ENCODE measurements at regions not wholly inside any gene's neighbourhood (a gene's known extent, or its start where the extent isn't known, plus 50 kb on each side); places are given as distances from the start of the nearest gene placed in this dataset.

DNA sequence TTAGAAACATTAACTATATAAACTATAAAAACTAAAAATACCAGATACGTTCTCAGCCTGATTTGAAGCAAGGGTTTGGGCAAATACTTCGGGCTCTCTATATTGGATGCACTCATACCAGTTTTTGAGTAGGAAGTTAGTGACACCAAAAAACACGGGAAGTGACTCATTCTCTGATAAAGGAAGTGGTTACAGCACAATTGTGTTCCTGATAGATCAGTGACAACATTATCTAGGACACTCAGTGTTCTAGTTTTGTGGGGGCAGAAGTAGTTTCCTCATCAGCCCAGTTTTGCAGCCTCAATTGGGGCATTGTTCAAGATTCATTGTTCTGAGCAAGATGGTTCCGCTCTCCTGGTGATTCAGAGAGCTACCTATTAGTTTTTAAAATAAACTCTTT is 469.6 kb upstream of the DPPA4 start:
- no peak overlapping the region for H3K4me3 ChIP-seq (ENCODE audit: low read length)
- Mint-ChIP-seq H3K9me3 (peaks cover 0 to 5% of the 10 kb centered on the region in 2 donors), H3K27ac (peak overlapping the region; percentile 87 to 90), H3K27me3 (ENCODE audit: low read depth in 2 of 2) (no peaks in the 10 kb centered on the region), H3K4me3 (peak overlapping the region; percentile 80), H3K36me3 (no peaks in the 10 kb centered on the region), H3K4me1 (peaks cover 41 to 55% of the 10 kb centered on the region in 2 donors)
- TF ChIP-seq, protein P1, sequence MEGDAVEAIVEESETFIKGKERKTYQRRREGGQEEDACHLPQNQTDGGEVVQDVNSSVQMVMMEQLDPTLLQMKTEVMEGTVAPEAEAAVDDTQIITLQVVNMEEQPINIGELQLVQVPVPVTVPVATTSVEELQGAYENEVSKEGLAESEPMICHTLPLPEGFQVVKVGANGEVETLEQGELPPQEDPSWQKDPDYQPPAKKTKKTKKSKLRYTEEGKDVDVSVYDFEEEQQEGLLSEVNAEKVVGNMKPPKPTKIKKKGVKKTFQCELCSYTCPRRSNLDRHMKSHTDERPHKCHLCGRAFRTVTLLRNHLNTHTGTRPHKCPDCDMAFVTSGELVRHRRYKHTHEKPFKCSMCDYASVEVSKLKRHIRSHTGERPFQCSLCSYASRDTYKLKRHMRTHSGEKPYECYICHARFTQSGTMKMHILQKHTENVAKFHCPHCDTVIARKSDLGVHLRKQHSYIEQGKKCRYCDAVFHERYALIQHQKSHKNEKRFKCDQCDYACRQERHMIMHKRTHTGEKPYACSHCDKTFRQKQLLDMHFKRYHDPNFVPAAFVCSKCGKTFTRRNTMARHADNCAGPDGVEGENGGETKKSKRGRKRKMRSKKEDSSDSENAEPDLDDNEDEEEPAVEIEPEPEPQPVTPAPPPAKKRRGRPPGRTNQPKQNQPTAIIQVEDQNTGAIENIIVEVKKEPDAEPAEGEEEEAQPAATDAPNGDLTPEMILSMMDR (IDR thresholded peaks at IDR 0.05): no peak
- peak overlapping the region; percentile 81 for H3K27ac ChIP-seq (ENCODE audit: low read length)
- H3K4me1 ChIP-seq (ENCODE audit: control insufficient read depth, insufficient read depth, low read length): peaks cover 27% of the 10 kb centered on the region
- ATAC-seq (peak; percentile 80 to 93 (median 90)), DNase-seq (peak in 1 of 2 donors; percentile 82)
- H3K27me3 ChIP-seq (ENCODE audit: control insufficient read depth, insufficient read depth, low read length): no peaks in the 10 kb centered on the region
- H3K36me3 ChIP-seq (ENCODE audit: control insufficient read depth, insufficient read depth, low read length): no peaks in the 10 kb centered on the region
- WGBS (ENCODE audit: insufficient coverage): 14% methylated on average over 3 of the region's 4 CpGs
- H3K9me3 ChIP-seq (ENCODE audit: control insufficient read depth, insufficient read depth, low read length): no peaks in the 10 kb centered on the region
- intact Hi-C loops (cut with micrococcal nuclease): loop anchor here (5.0 to 10.0 kb wide), 2 partner anchors 1735 to 1808 kb away; partner anchors contain the start of gene CD96

DNA sequence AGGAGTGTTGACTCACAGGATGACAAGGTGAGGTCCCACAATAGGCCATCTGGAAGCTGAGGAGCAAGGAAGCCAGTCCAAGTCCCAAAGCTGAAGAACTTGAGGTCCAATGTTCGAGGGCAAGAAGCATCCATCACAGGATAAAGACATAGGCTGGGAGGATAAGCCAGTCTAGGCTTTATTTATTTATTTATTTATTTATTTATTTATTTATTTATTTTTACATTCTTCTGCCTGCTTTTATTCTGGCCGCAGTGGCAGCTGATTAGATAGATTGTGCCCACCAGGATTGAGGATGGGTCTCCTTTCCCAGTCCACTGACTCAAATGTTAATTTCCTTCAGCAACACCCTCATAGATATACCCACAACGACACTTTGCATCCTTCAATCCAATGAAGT is 472.2 kb upstream of the DPPA4 start:
- TF ChIP-seq, protein P1 (IDR thresholded peaks at IDR 0.05): no peak
- Histone ChIP-seq H3K27me3 (ENCODE audit: control insufficient read depth, insufficient read depth, low read length) (no peaks in the 10 kb centered on the region), H3K4me1 (ENCODE audit: control insufficient read depth, insufficient read depth, low read length) (peaks cover 23% of the 10 kb centered on the region), H3K36me3 (ENCODE audit: control insufficient read depth, insufficient read depth, low read length) (no peaks in the 10 kb centered on the region), H3K27ac (ENCODE audit: low read length) (no peak overlapping the region), H3K9me3 (ENCODE audit: control insufficient read depth, insufficient read depth, low read length) (no peaks in the 10 kb centered on the region), H3K4me3 (ENCODE audit: low read length) (no peak overlapping the region)
- H3K36me3 Mint-ChIP-seq: no peaks in the 10 kb centered on the region
- H3K27ac Mint-ChIP-seq: no peak overlapping the region
- no peaks in the 10 kb centered on the region for H3K27me3 Mint-ChIP-seq (ENCODE audit: low read depth in 2 of 2)
- DNase-seq (no peak), ATAC-seq (no peak)
- peaks cover 0 to 5% of the 10 kb centered on the region in 2 donors for H3K9me3 Mint-ChIP-seq
- no peak overlapping the region for H3K4me3 Mint-ChIP-seq
- peaks cover 35 to 44% of the 10 kb centered on the region in 2 donors for H3K4me1 Mint-ChIP-seq
- 86% methylated on average over 2 of the region's 3 CpGs for WGBS (ENCODE audit: insufficient coverage)
- intact Hi-C loops (cut with micrococcal nuclease): loop anchor here (5.0 to 10.0 kb wide), 2 partner anchors 1733 to 1805 kb away; partner anchors contain the start of gene CD96

DNA sequence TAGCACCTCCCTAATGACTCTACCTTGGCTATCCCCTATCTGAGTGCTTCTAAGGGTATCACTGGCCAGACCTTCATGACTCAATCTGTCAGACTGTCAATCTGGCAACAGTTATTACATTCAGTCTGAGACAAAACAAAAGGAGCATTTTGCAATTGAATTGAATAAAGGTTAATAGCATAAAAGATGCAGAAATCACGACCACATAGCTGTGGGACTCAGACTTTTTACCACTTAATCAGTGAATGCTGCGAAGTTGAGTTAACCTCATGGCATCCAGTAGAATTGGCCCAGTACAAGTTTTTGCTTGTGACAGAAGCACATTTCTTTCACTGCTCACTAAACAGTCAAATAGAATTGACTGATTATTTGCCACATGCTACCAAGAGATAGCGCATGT is 480.7 kb upstream of the DPPA4 start:
- WGBS (ENCODE audit: insufficient coverage): 69% methylated on average over 3 of the region's 3 CpGs
- DNase-seq (no peak), ATAC-seq (no peak)
- Mint-ChIP-seq H3K27ac (no peak overlapping the region), H3K36me3 (no peaks in the 10 kb centered on the region), H3K4me1 (no peaks in the 10 kb centered on the region), H3K4me3 (no peak overlapping the region), H3K27me3 (ENCODE audit: low read depth in 2 of 2) (no peaks in the 10 kb centered on the region), H3K9me3 (peaks cover 0 to 2% of the 10 kb centered on the region in 2 donors)
- TF ChIP-seq, protein P1 (IDR thresholded peaks at IDR 0.05): no peak
- no peak overlapping the region for H3K27ac ChIP-seq (ENCODE audit: low read length)
- no peaks in the 10 kb centered on the region for H3K27me3 ChIP-seq (ENCODE audit: control insufficient read depth, insufficient read depth, low read length)
- no peaks in the 10 kb centered on the region for H3K36me3 ChIP-seq (ENCODE audit: control insufficient read depth, insufficient read depth, low read length)
- no peaks in the 10 kb centered on the region for H3K4me1 ChIP-seq (ENCODE audit: control insufficient read depth, insufficient read depth, low read length)
- H3K4me3 ChIP-seq (ENCODE audit: low read length): no peak overlapping the region
- intact Hi-C loops (cut with micrococcal nuclease): no loop called here
- no peaks in the 10 kb centered on the region for H3K9me3 ChIP-seq (ENCODE audit: control insufficient read depth, insufficient read depth, low read length)

DNA sequence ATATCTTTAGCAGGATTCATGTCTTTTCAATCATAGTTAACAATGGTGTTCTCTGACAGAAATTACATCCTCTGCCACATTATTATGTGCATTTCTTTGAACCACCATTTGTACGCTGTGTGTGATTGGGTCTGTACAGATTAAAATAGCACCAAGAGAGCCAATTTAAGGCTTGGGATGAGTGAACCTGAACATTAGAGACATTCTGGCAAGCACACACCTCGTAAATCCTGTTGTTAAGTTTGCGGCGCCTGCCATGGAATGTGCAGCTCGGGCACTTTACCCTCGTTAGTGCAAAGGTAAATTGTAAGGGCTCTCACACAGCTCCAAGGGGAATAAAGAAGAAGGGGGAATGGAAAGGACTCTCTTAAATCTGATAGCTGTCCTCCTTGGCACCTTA is 482.4 kb upstream of the DPPA4 start:
- Mint-ChIP-seq H3K27ac (no peak overlapping the region), H3K4me3 (no peak overlapping the region), H3K4me1 (no peaks in the 10 kb centered on the region), H3K27me3 (ENCODE audit: low read depth in 2 of 2) (no peaks in the 10 kb centered on the region), H3K9me3 (peaks cover 0 to under 1% of the 10 kb centered on the region in 2 donors), H3K36me3 (no peaks in the 10 kb centered on the region)
- no peaks in the 10 kb centered on the region for H3K4me1 ChIP-seq (ENCODE audit: control insufficient read depth, insufficient read depth, low read length)
- no peak for DNase-seq
- no peaks in the 10 kb centered on the region for H3K9me3 ChIP-seq (ENCODE audit: control insufficient read depth, insufficient read depth, low read length)
- H3K4me3 ChIP-seq (ENCODE audit: low read length): no peak overlapping the region
- no peak overlapping the region for H3K27ac ChIP-seq (ENCODE audit: low read length)
- TF ChIP-seq, protein P1 (IDR thresholded peaks at IDR 0.05): no peak
- ATAC-seq: no peak
- intact Hi-C loops (cut with micrococcal nuclease): no loop called here
- H3K27me3 ChIP-seq (ENCODE audit: control insufficient read depth, insufficient read depth, low read length): no peaks in the 10 kb centered on the region
- WGBS (ENCODE audit: insufficient coverage): 85% methylated on average over 6 of the region's 6 CpGs
- no peaks in the 10 kb centered on the region for H3K36me3 ChIP-seq (ENCODE audit: control insufficient read depth, insufficient read depth, low read length)
